Fibroblast of villous mesenchyme (primary cell): ENCODE measurements at regions not wholly inside any gene's neighbourhood (a gene's known extent, or its start where the extent isn't known, plus 50 kb on each side); places are given as distances from the start of the nearest gene placed in this dataset.

Experiments
- DNase-seq: peaks from one replicate; pipeline ENCODE4 v3.0.0-alpha.2; 2010; ENCODE audit warnings: low read depth
- H3K4me3 ChIP-seq: 2 replicates; pipeline ENCODE4 v1.5.1; 2011; ENCODE audit warnings: low read depth, mild to moderate bottlenecking, low read length
- TF ChIP-seq, protein P1 (sequence below): IDR thresholded peaks from 2 replicates; pipeline ENCODE4 v1.5.1; 2012; ENCODE audit warnings: low read depth, mild to moderate bottlenecking, low read length; ENCODE audit not compliant: insufficient read depth

DNA sequence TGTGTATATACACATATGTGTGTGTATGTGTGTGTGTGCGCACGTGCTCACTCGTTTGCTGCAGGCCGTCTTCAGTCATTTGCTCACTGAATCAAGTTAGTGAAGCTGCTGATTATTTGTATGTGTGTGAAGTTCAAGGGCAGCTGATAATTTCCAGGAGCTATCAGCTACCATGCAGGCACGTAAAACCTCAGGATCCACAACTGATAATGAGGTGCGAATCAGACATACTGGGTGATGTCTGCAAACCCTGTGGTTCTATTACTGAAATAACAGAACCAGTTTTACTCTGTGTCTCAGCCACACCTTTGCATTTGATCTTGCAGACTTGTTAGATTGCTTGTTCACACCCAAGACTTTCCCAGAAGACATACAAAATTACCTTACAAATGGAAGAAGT, 257.6 kb downstream of the TAF11L14 start:
- TF ChIP-seq, protein P1, sequence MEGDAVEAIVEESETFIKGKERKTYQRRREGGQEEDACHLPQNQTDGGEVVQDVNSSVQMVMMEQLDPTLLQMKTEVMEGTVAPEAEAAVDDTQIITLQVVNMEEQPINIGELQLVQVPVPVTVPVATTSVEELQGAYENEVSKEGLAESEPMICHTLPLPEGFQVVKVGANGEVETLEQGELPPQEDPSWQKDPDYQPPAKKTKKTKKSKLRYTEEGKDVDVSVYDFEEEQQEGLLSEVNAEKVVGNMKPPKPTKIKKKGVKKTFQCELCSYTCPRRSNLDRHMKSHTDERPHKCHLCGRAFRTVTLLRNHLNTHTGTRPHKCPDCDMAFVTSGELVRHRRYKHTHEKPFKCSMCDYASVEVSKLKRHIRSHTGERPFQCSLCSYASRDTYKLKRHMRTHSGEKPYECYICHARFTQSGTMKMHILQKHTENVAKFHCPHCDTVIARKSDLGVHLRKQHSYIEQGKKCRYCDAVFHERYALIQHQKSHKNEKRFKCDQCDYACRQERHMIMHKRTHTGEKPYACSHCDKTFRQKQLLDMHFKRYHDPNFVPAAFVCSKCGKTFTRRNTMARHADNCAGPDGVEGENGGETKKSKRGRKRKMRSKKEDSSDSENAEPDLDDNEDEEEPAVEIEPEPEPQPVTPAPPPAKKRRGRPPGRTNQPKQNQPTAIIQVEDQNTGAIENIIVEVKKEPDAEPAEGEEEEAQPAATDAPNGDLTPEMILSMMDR = no peak
- DNase-seq = no peak

GRCh38 chr5:17893026-17893635, 258.9 kb downstream of the TAF11L14 start:
- no peak for DNase-seq
- TF ChIP-seq, protein P1 = no peak

More for the DNA sequence above, 257.6 kb downstream of the TAF11L14 start:
- no peak overlapping the region for H3K4me3 ChIP-seq

GRCh38 chr5:17895288-17896033, 261.2 kb downstream of the TAF11L14 start:
- TF ChIP-seq, protein P1 = no peak
- peak; percentile 30 for DNase-seq
- H3K4me3 ChIP-seq = no peak overlapping the region

More at GRCh38 chr5:17893026-17893635, 258.9 kb downstream of the TAF11L14 start:
- H3K4me3 ChIP-seq = no peak overlapping the region

DNA sequence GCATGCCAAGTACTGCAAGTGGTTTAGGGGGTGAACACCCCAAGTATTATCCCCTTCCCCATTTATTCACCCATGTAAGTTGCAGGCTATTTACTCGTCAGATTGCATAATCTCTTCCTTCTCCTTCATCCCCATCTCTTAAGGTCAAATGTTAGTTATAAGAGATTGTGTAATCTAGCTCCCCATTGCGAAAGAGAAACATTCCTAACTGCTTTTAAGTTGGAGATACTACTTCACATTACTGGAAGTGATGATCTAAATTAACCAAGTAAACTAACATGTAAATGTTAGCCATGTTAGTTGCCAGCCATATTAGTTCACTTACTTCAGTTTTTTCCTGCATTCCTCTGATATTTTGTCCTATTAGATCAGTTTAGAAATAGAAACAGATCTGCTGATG, 262.3 kb downstream of the TAF11L14 start:
- DNase-seq = peak; percentile 63
- no peak overlapping the region for H3K4me3 ChIP-seq
- TF ChIP-seq, protein P1 = no peak

DNA sequence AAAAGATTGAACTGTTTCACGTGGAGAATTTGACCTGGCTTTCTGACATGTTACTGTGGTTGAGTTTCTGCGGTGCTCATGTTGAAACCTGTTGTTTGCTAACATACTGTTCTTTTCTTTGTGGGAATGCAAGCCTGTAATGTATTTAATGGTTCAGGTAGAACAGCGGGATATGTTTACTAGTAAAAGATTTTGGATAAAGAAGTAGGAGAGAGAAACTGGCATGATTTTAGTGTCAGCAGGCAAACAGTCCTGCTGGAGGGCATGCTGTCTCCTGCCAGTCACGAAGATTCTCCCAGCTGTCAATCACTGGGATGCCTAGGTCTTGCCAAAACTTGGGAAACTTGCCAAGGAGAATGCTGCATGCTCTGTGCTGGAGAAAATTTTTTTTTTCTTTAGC, 263.5 kb downstream of the TAF11L14 start:
- no peak overlapping the region for H3K4me3 ChIP-seq
- TF ChIP-seq, protein P1 = no peak
- DNase-seq = no peak

GRCh38 chr5:17898766-17899165, 264.5 kb downstream of the TAF11L14 start:
- DNase-seq = no peak
- no peak overlapping the region for H3K4me3 ChIP-seq
- TF ChIP-seq, protein P1 = no peak

DNA sequence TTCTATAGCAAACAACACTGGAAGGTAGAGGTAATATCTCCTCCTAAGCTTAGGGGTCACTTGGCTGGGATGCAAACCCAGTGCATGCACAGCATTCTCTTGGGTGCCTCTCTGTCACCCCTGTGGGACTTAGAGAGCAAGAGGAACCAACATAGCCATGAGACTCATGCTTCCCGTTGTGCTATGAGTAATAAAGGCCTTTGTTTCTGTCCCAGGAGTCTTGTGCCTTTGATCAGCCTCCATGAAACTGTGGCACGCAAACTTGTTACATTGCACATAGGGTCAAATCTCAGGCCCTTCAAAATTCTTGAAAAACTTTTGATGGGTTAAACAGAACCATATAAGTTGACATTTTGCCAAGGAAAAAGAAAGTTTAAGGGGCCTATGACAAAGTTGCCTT, 272.8 kb downstream of the TAF11L14 start:
- no peak overlapping the region for H3K4me3 ChIP-seq
- DNase-seq = no peak
- TF ChIP-seq, protein P1 = no peak
